Thyroid gland (tissue), 4 donors: ENCODE measurements at regions not wholly inside any gene's neighbourhood (a gene's known extent, or its start where the extent isn't known, plus 50 kb on each side); places are given as distances from the start of the nearest gene placed in this dataset.

Source experiments
- CTCF ChIP-seq, 6 experiments: fragments of 200-600 bp in 3 of 6; fragments of 450-650 bp in 3 of 6; sonication (generic) in 3 of 6; IDR thresholded peaks; one replicate each; pipeline ENCODE4 v1.5.1; 2016 to 2019; ENCODE audit warnings: antibody characterized with exemption in 6 of 6, mild to moderate bottlenecking in 2 of 6, inconsistent platforms in 1 of 6, moderate library complexity in 1 of 6
- POLR2A ChIP-seq, 2 donors: fragments of 450-650 bp; IDR thresholded peaks; one replicate each; pipeline ENCODE4 v1.6.1; 2017; ENCODE audit warnings: antibody characterized with exemption in 2 of 2, mild to moderate bottlenecking in 2 of 2, moderate library complexity in 1 of 2

- TF ChIP-seq POLR2A (IDR thresholded peaks at IDR 0.05) (no peak), CTCF (IDR thresholded peaks at IDR 0.05) (no peak)
These were observed 129.0 kb upstream of the NFIB start for GRCh38 chr9:14442956-14443355.
